HepG2 (cell line): ENCODE measurements at regions not wholly inside any gene's neighbourhood (a gene's known extent, or its start where the extent isn't known, plus 50 kb on each side); places are given as distances from the start of the nearest gene placed in this dataset.

Experiments used
- ATAC-seq: fragments of 200-7000 bp; cut with Tn5 transposase; 3 replicates; pipeline ENCODE4 v1.9.1; 2020; ENCODE audit warnings: mild to moderate bottlenecking, moderate library complexity
- BruUV-seq: library from RNA; stranded (reverse); fragments of 400-500 nt; replicated peaks from 2 replicates; lab custom pipeline; 2021; lab: Mats Ljungman, UMichigan
- CTCF ChIA-PET: fragments of 300-600 bp; formaldehyde crosslinking; extraction: SDS; loops from one replicate; lab custom pipeline; 2021; ENCODE audit warnings: low total read pairs, inconsistent platforms, low intra/inter-chr PET ratio; lab: Yijun Ruan, JAX
- POLR2A ChIA-PET: fragments of 350-600 bp; sonication (Branson Sonifier 250); formaldehyde crosslinking; loops from one replicate; lab custom pipeline; 2020; ENCODE audit warnings: antibody characterized with exemption, inconsistent platforms; lab: Yijun Ruan, JAX
- DNase-seq: peaks from one replicate; pipeline ENCODE4 v3.0.0-alpha.2; 2015; ENCODE audit warnings: low spot score
- FAIRE-seq: peaks from 3 replicates; lab custom pipeline; 2011; peaks lifted over from hg19 to GRCh38; lab: Jason Lieb, UNC
- H2AFZ ChIP-seq: one replicate; pipeline ENCODE4 v1.6.1; 2011; ENCODE audit warnings: low read length, inconsistent platforms
- H3K27ac ChIP-seq: fragments of 300-600 bp; 3 replicates; pipeline ENCODE4 v1.8.0; 2011; ENCODE audit warnings: mixed run types, mild to moderate bottlenecking, mixed read lengths, low read length, inconsistent platforms; ENCODE audit not compliant: insufficient read depth; ENCODE audit errors: extremely low read length
- H3K27me3 ChIP-seq, 2 experiments: fragments of 200-600 bp in 1 of 2; 2 replicates in 1 of 2; 3 replicates in 1 of 2; pipeline versions ENCODE4 v1.6.0 to v1.8.0; 2011; ENCODE audit warnings: low read length in 2 of 2, mild to moderate bottlenecking in 2 of 2, moderate library complexity in 2 of 2, inconsistent platforms in 1 of 2; ENCODE audit not compliant: insufficient read depth in 2 of 2, control insufficient read depth in 1 of 2
- H3K36me3 ChIP-seq, 2 experiments: fragments of 200-600 bp in 1 of 2; replicated peaks in 1 of 2; 2 replicates in 1 of 2; 3 replicates in 1 of 2; pipeline versions ENCODE4 v1.5.1 to v1.8.0; 2011; ENCODE audit warnings: low read length in 2 of 2, inconsistent platforms in 1 of 2; ENCODE audit not compliant: insufficient read depth in 2 of 2, control insufficient read depth in 1 of 2
- H3K4me1 ChIP-seq: 2 replicates; pipeline ENCODE4 v1.5.1; 2012; ENCODE audit warnings: low read length, inconsistent platforms; ENCODE audit not compliant: insufficient read depth
- H3K4me2 ChIP-seq: 2 replicates; pipeline ENCODE4 v1.6.0; 2011; ENCODE audit warnings: low read depth, low read length, inconsistent platforms
- H3K4me3 ChIP-seq, 3 experiments: fragments of 200-600 bp in 1 of 3; sonication (generic), shearing (Covaris generic) in 1 of 3; replicated peaks in 1 of 3; 2 replicates each; pipeline ENCODE4 v1.5.1; 2011 to 2016; ENCODE audit warnings: low read length in 3 of 3, inconsistent platforms in 2 of 3, low read depth in 2 of 3, mild to moderate bottlenecking in 2 of 3, control low read depth in 1 of 3, mixed read lengths in 1 of 3; ENCODE audit not compliant: insufficient read depth in 1 of 3
- H3K79me2 ChIP-seq: one replicate; pipeline ENCODE4 v1.6.1; 2011; ENCODE audit warnings: low read length, inconsistent platforms; ENCODE audit not compliant: insufficient read depth
- H3K9ac ChIP-seq: 2 replicates; pipeline ENCODE4 v1.6.0; 2011; ENCODE audit warnings: mild to moderate bottlenecking, low read depth, low read length, inconsistent platforms; ENCODE audit not compliant: insufficient read depth
- H3K9me3 ChIP-seq: 2 replicates; pipeline ENCODE4 v1.5.1; 2012; ENCODE audit warnings: mild to moderate bottlenecking, low read length
- H4K20me1 ChIP-seq: 2 replicates; pipeline ENCODE4 v1.6.0; 2011; ENCODE audit warnings: inconsistent platforms, mild to moderate bottlenecking, low read length, moderate library complexity; ENCODE audit not compliant: insufficient read depth
- CENPX ChIP-seq: sonication (generic); formaldehyde crosslinking; IDR thresholded peaks from 2 replicates; pipeline ENCODE4 v1.9.0; 2021; ENCODE audit warnings: mild to moderate bottlenecking, missing genetic modification reagents, moderate library complexity
- DPF2 ChIP-seq: sonication (generic); formaldehyde crosslinking; IDR thresholded peaks from 2 replicates; pipeline ENCODE4 v1.4.0; 2020; ENCODE audit warnings: mild to moderate bottlenecking, low read depth, missing genetic modification reagents, borderline replicate concordance
- ELF3 ChIP-seq: IDR thresholded peaks from 2 replicates; pipeline ENCODE4 v1.6.1; 2016; ENCODE audit warnings: missing genetic modification reagents, missing compliant biosample characterization
- KLF9 ChIP-seq: IDR thresholded peaks from 2 replicates; pipeline ENCODE4 v1.6.1; 2016; ENCODE audit warnings: low read depth
- KMT2A ChIP-seq: sonication (generic); formaldehyde crosslinking; IDR thresholded peaks from 2 replicates; pipeline ENCODE4 v1.4.0; 2020; ENCODE audit warnings: missing genetic modification reagents
- POLR2AphosphoS2 ChIP-seq: IDR thresholded peaks from 2 replicates; pipeline ENCODE4 v1.6.1; 2011; ENCODE audit warnings: low read depth, low read length, improper control_type of control experiment
- RARG ChIP-seq: sonication (generic); formaldehyde crosslinking; IDR thresholded peaks from 2 replicates; pipeline ENCODE4 v1.4.0; 2020; ENCODE audit warnings: low read depth, mild to moderate bottlenecking, missing genetic modification reagents
- REPIN1 ChIP-seq: sonication (generic); formaldehyde crosslinking; IDR thresholded peaks from 2 replicates; pipeline ENCODE4 v1.8.0; 2022; ENCODE audit warnings: missing genetic modification reagents, low read depth, mild to moderate bottlenecking, borderline replicate concordance
- SMARCE1 ChIP-seq: fragments of 450-650 bp; IDR thresholded peaks from 2 replicates; pipeline ENCODE4 v1.6.1; 2017; ENCODE audit warnings: borderline replicate concordance
- SNAPC4 ChIP-seq: sonication (generic); formaldehyde crosslinking; IDR thresholded peaks from 2 replicates; pipeline ENCODE4 v1.4.0; 2020; ENCODE audit warnings: mild to moderate bottlenecking, missing genetic modification reagents
- ZMAT5 ChIP-seq: sonication (generic); formaldehyde crosslinking; IDR thresholded peaks from 2 replicates; pipeline ENCODE4 v1.5.0; 2020; ENCODE audit warnings: mild to moderate bottlenecking, low read depth, missing genetic modification reagents, borderline replicate concordance
- ZNF318 ChIP-seq: sonication (generic); formaldehyde crosslinking; IDR thresholded peaks from 2 replicates; pipeline ENCODE4 v1.4.0; 2020; ENCODE audit warnings: mild to moderate bottlenecking, missing genetic modification reagents
- ZNF484 ChIP-seq: sonication (generic); formaldehyde crosslinking; IDR thresholded peaks from 2 replicates; pipeline ENCODE4 v1.5.1; 2020; ENCODE audit warnings: mild to moderate bottlenecking, low read depth, missing genetic modification reagents, borderline replicate concordance
- WGBS: methylation state at CpG from one replicate; pipeline ENCODE4 v1.1.6; 2017; ENCODE audit warnings: low lambda C conversion rate; 5-methylcytosine and 5-hydroxymethylcytosine counted together
- in situ Hi-C: cut with HindIII; loops from 2 replicates; pipeline ENCODE4 v1.10.0; 2017; ENCODE audit warnings: low pct_unique_long_range_greater_than_20kb; ENCODE audit not compliant: extremely low pct_ligation_motif_present
- intact Hi-C: fragments of 100-400 bp; cut with micrococcal nuclease; formaldehyde crosslinking; loops from one replicate; pipeline ENCODE4 v1.10.0; 2022; ENCODE audit not compliant: unreplicated experiment

GRCh38 chr7:63092951-63093350 is 905.7 kb upstream of the ZNF722 start:
- no peak overlapping the region for H2AFZ ChIP-seq
- no peak for FAIRE-seq
- ChIA-PET CTCF (no interaction called here), POLR2A (no interaction called here)
- no peak overlapping the region for H3K4me2 ChIP-seq
- H3K9ac ChIP-seq: no peak overlapping the region
- intact Hi-C loops (no loop called here), in situ Hi-C loops (no loop called here)
- H3K4me1 ChIP-seq: no peaks in the 10 kb centered on the region
- no peaks in the 10 kb centered on the region for H4K20me1 ChIP-seq
- no peak overlapping the region for H3K4me3 ChIP-seq
- H3K9me3 ChIP-seq: peaks cover 53% of the 10 kb centered on the region
- ATAC-seq: no peak
- no TSS peak for BruUV-seq
- DNase-seq: no peak
- H3K79me2 ChIP-seq: no peaks in the 10 kb centered on the region
- WGBS: 2% methylated on average over 6 of the region's 7 CpGs
- no peaks in the 10 kb centered on the region for H3K27me3 ChIP-seq
- no peak overlapping the region for H3K27ac ChIP-seq
- no peaks in the 10 kb centered on the region for H3K36me3 ChIP-seq
- TF ChIP-seq SMARCE1: no peak
- no peak for TF ChIP-seq ZNF484 (CRISPR knock-in tag)
- no peak for TF ChIP-seq POLR2AphosphoS2
- no peak for TF ChIP-seq DPF2 (CRISPR knock-in tag)
- TF ChIP-seq ZNF318 (CRISPR knock-in tag): no peak
- TF ChIP-seq RARG (CRISPR knock-in tag): no peak
- TF ChIP-seq CENPX: no peak
- TF ChIP-seq KLF9 (CRISPR knock-in tag): no peak
- no peak for TF ChIP-seq SNAPC4
- no peak for TF ChIP-seq ZMAT5 (CRISPR knock-in tag)
- no peak for TF ChIP-seq ELF3
- TF ChIP-seq KMT2A (CRISPR knock-in tag): no peak
- TF ChIP-seq REPIN1 (CRISPR knock-in tag): no peak
